K562 (cell line): ENCODE measurements at regions not wholly inside any gene's neighbourhood (a gene's known extent, or its start where the extent isn't known, plus 50 kb on each side); places are given as distances from the start of the nearest gene placed in this dataset.

Experiments
- ATAC-seq: fragments of 200-7000 bp; cut with Tn5 transposase; 3 replicates; pipeline ENCODE4 v1.9.1; 2020; ENCODE audit warnings: moderate library complexity
- BruUV-seq: library from RNA; stranded (reverse); fragments of 400-500 nt; replicated peaks from 2 replicates; lab custom pipeline; 2021; lab: Mats Ljungman, UMichigan
- CTCF ChIA-PET: fragments of 300-600 bp; formaldehyde crosslinking; extraction: SDS; loops from one replicate; lab custom pipeline; 2021; ENCODE audit warnings: low intra/inter-chr PET ratio; lab: Yijun Ruan, JAX
- POLR2A ChIA-PET: fragments of 300-600, 350-650 bp; sonication (Branson Sonifier 250); formaldehyde crosslinking; extraction: SDS; loops from one replicate; lab custom pipeline; 2021; ENCODE audit warnings: antibody characterized with exemption, inconsistent platforms; lab: Yijun Ruan, JAX
- DNase-seq, 4 experiments: peaks; one replicate each; pipeline versions ENCODE4 v3.0.0 to v3.0.0-alpha.2; 2011 to 2018; ENCODE audit warnings: low spot score in 3 of 4, mixed read lengths in 3 of 4; ENCODE audit errors: extremely low read depth in 1 of 4
- FAIRE-seq: peaks from 2 replicates; lab custom pipeline; 2011; peaks lifted over from hg19 to GRCh38; lab: Jason Lieb, UNC
- H2AFZ ChIP-seq: 2 replicates; pipeline ENCODE4 v1.6.0; 2011; ENCODE audit warnings: low read depth, low read length, control low read depth, inconsistent platforms
- H3K27ac ChIP-seq: fragments of 200-600 bp; 3 replicates; pipeline ENCODE4 v1.8.0; 2011; ENCODE audit warnings: low read depth, mild to moderate bottlenecking, control low read depth, inconsistent platforms, low read length, moderate library complexity, mixed read lengths; ENCODE audit errors: extremely low read depth
- H3K27me3 ChIP-seq, 2 experiments: fragments of 300-600 bp in 1 of 2; 2 replicates in 1 of 2; 3 replicates in 1 of 2; pipeline versions ENCODE4 v1.6.0 to v1.8.0; 2011; ENCODE audit warnings: inconsistent platforms in 2 of 2, low read length in 2 of 2, mild to moderate bottlenecking in 1 of 2, mixed read lengths in 1 of 2, moderate library complexity in 1 of 2; ENCODE audit not compliant: control insufficient read depth in 2 of 2, insufficient read depth in 2 of 2
- H3K36me3 ChIP-seq: fragments of 300-600 bp; 3 replicates; pipeline ENCODE4 v1.8.0; 2011; ENCODE audit warnings: mild to moderate bottlenecking, low read length, inconsistent platforms; ENCODE audit not compliant: control insufficient read depth, insufficient read depth
- H3K4me1 ChIP-seq, 2 experiments: fragments of 200-600 bp in 1 of 2; replicated peaks in 1 of 2; 2 replicates in 1 of 2; 3 replicates in 1 of 2; pipeline versions ENCODE4 v1.5.1 to v1.8.0; 2011; ENCODE audit warnings: inconsistent platforms in 2 of 2, low read length in 2 of 2, mild to moderate bottlenecking in 1 of 2, mixed read lengths in 1 of 2, moderate library complexity in 1 of 2; ENCODE audit not compliant: control insufficient read depth in 2 of 2, insufficient read depth in 2 of 2
- H3K4me2 ChIP-seq: 2 replicates; pipeline ENCODE4 v1.6.1; 2011; ENCODE audit warnings: low read length, control low read depth, inconsistent platforms, mixed read lengths; ENCODE audit not compliant: insufficient read depth
- H3K4me3 ChIP-seq: fragments of 200-600 bp; sonication (generic), shearing (Covaris generic); 2 replicates; pipeline ENCODE4 v1.5.1; 2016; ENCODE audit warnings: control low read depth, inconsistent platforms
- H3K79me2 ChIP-seq: fragments of 200-600 bp; 3 replicates; pipeline ENCODE4 v1.8.0; 2011; ENCODE audit warnings: low read length, inconsistent platforms; ENCODE audit not compliant: control insufficient read depth, insufficient read depth
- H3K9ac ChIP-seq, 2 experiments: 2 replicates each; pipeline versions ENCODE4 v1.6.0 to v1.6.1; 2011; ENCODE audit warnings: low read depth in 2 of 2, low read length in 2 of 2, control low read depth in 1 of 2, inconsistent platforms in 1 of 2, mild to moderate bottlenecking in 1 of 2, mixed read lengths in 1 of 2; ENCODE audit not compliant: insufficient read depth in 1 of 2
- H3K9me1 ChIP-seq: one replicate; pipeline ENCODE4 v1.6.0; 2011; ENCODE audit warnings: inconsistent platforms, mild to moderate bottlenecking, low read length, moderate library complexity; ENCODE audit not compliant: control insufficient read depth, insufficient read depth
- H3K9me3 ChIP-seq: replicated peaks from 2 replicates; pipeline ENCODE4 v1.5.1; 2011; ENCODE audit warnings: low read depth, low read length, inconsistent platforms; ENCODE audit not compliant: control insufficient read depth, insufficient read depth
- H4K20me1 ChIP-seq: replicated peaks from 2 replicates; pipeline ENCODE4 v1.6.1; 2011; ENCODE audit warnings: low read length, inconsistent platforms, mixed read lengths; ENCODE audit not compliant: control insufficient read depth, insufficient read depth
- ADNP ChIP-seq: fragments of 200-800 bp; sonication (Bioruptor generic); IDR thresholded peaks from 2 replicates; pipeline ENCODE4 v1.6.1; 2016; ENCODE audit warnings: missing genetic modification characterization, missing compliant biosample characterization
- CEBPG ChIP-seq, 3 experiments: fragments of 200-800 bp in 1 of 3; sonication (Bioruptor generic) in 1 of 3; sonication (generic) in 1 of 3; formaldehyde crosslinking in 1 of 3; IDR thresholded peaks in 2 of 3; conservative IDR thresholded peaks in 1 of 3; 2 replicates each; pipeline versions ENCODE4 v1.6.1 to v1.8.0; 2016 to 2022; ENCODE audit warnings: missing compliant biosample characterization in 2 of 3, missing genetic modification characterization in 2 of 3, mild to moderate bottlenecking in 1 of 3, missing genetic modification reagents in 1 of 3
- GTF2E2 ChIP-seq: fragments of 200-800 bp; sonication (Bioruptor generic); IDR thresholded peaks from 2 replicates; pipeline ENCODE4 v1.6.1; 2016; ENCODE audit warnings: missing genetic modification characterization, missing compliant biosample characterization
- HMGN3 ChIP-seq: IDR thresholded peaks from 2 replicates; pipeline ENCODE4 v1.6.1; 2011; ENCODE audit warnings: borderline replicate concordance, low read depth, mild to moderate bottlenecking, mixed read lengths, low read length; ENCODE audit not compliant: insufficient read length; ENCODE audit errors: extremely low read depth
- KDM5B ChIP-seq: fragments of 200-600 bp; sonication (generic); IDR thresholded peaks from 2 replicates; pipeline ENCODE4 v1.6.1; 2012; ENCODE audit warnings: low read depth, mild to moderate bottlenecking, moderate library complexity, low read length, control low read depth, inconsistent platforms; ENCODE audit not compliant: insufficient replicate concordance
- SIX5 ChIP-seq, 2 experiments: IDR thresholded peaks; 2 replicates each; pipeline ENCODE4 v1.6.1; 2011; ENCODE audit warnings: low read length in 2 of 2, borderline replicate concordance in 1 of 2, low read depth in 1 of 2, mild to moderate bottlenecking in 1 of 2, moderate library complexity in 1 of 2; ENCODE audit not compliant: insufficient read depth in 1 of 2
- SMAD4 ChIP-seq: fragments of 250-450 bp; sonication (Bioruptor Pico); conservative IDR thresholded peaks from 2 replicates; pipeline ENCODE4 v1.8.0; 2021; ENCODE audit warnings: inconsistent platforms, mild to moderate bottlenecking, moderate library complexity
- SNIP1 ChIP-seq: fragments of 450-650 bp; IDR thresholded peaks from 2 replicates; pipeline ENCODE4 v1.7.1; 2017; ENCODE audit warnings: low read depth, mild to moderate bottlenecking
- SRSF3 ChIP-seq: fragments of 200-400 bp; formaldehyde crosslinking; IDR thresholded peaks from 2 replicates; pipeline ENCODE4 v1.6.1; 2016; ENCODE audit warnings: mild to moderate bottlenecking, low read length, moderate library complexity; ENCODE audit not compliant: insufficient read depth
- TCFL5 ChIP-seq: fragments of 250-450 bp; sonication (Bioruptor Pico); conservative IDR thresholded peaks from 2 replicates; pipeline ENCODE4 v1.6.1; 2021; ENCODE audit warnings: mild to moderate bottlenecking, moderate library complexity, matching md5 sums
- ZBTB7A ChIP-seq: IDR thresholded peaks from 2 replicates; pipeline ENCODE4 v1.6.1; 2011; ENCODE audit warnings: low read depth, mild to moderate bottlenecking, low read length, moderate library complexity, borderline replicate concordance; ENCODE audit not compliant: control insufficient read depth
- ZNF224 ChIP-seq: sonication (generic); formaldehyde crosslinking; IDR thresholded peaks from 2 replicates; pipeline ENCODE4 v1.8.0; 2022; ENCODE audit warnings: mild to moderate bottlenecking, missing genetic modification reagents
- ZNF316 ChIP-seq: fragments of 450-650 bp; IDR thresholded peaks from 2 replicates; pipeline ENCODE4 v1.6.1; 2016
- ZNF41 ChIP-seq: fragments of 250-450 bp; sonication (Bioruptor Pico); conservative IDR thresholded peaks from 2 replicates; pipeline ENCODE4 v1.4.0; 2020; ENCODE audit warnings: mild to moderate bottlenecking
- WGBS: fragments of 100-300 bp; shearing (Covaris generic); methylation state at CpG from one replicate; pipeline ENCODE4 v1.1.6; 2016; ENCODE audit warnings: low coverage, mixed read lengths; ENCODE audit not compliant: insufficient coverage; ENCODE audit errors: missing lambda C conversion rate; 5-methylcytosine and 5-hydroxymethylcytosine counted together
- in situ Hi-C: fragments of 300-500 bp; cut with MboI; formaldehyde crosslinking; loops from 4 replicates; pipeline ENCODE4 v1.15.0; 2018; ENCODE audit warnings: inconsistent platforms, mixed read lengths
- intact Hi-C: fragments of 100-400 bp; cut with micrococcal nuclease; formaldehyde crosslinking; loops from 2 replicates; pipeline ENCODE4 v1.14.2; 2022
- TF ChIP-seq, protein P1 (sequence below): fragments of 450-650 bp; formaldehyde crosslinking; IDR thresholded peaks from 2 replicates; pipeline ENCODE4 v1.4.0; 2022; ENCODE audit warnings: missing genetic modification characterization
- TF ChIP-seq, protein P2 (sequence below), 2 experiments: fragments of 250-450 bp in 1 of 2; fragments of 450-650 bp in 1 of 2; sonication (Bioruptor Pico) in 1 of 2; IDR thresholded peaks; 2 replicates each; pipeline versions ENCODE4 v1.6.1 to v1.8.0; 2016 to 2021; ENCODE audit warnings: mild to moderate bottlenecking in 2 of 2, moderate library complexity in 2 of 2, missing compliant biosample characterization in 1 of 2, missing genetic modification characterization in 1 of 2
- TF ChIP-seq, protein P3 (sequence below), 3 experiments: fragments of 200-800 bp in 1 of 3; sonication (Bioruptor generic) in 1 of 3; sonication (generic) in 1 of 3; formaldehyde crosslinking in 1 of 3; IDR thresholded peaks; 2 replicates each; pipeline versions ENCODE4 v1.6.1 to v1.8.0; 2016 to 2022; ENCODE audit warnings: mild to moderate bottlenecking in 2 of 3, missing compliant biosample characterization in 2 of 3, missing genetic modification characterization in 2 of 3, missing genetic modification reagents in 1 of 3

DNA sequence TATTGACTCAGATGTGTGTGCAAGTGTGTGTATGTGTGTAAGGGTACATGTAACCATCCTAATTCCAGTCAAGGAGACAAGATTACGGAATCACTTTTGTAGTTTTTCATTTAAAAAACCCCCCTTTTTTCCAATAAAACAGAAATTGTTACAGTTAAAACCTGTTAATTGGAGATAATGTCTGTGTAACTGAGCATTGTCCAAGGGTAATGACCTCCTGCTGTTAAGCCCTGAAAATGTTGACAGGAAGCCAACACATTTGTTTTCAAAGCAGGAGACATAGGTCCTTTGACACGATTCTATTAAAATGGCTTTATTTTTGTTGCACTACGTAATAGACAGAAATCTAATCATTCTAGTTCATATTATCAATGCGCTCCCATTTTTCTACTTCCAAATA, 457.3 kb upstream of the ARRDC3 start:
- FAIRE-seq = no peak
- Histone ChIP-seq H3K27ac (no peak overlapping the region), H3K4me1 (no peaks in the 10 kb centered on the region)
- in situ Hi-C loops = no loop called here
- TF ChIP-seq, protein P1, sequence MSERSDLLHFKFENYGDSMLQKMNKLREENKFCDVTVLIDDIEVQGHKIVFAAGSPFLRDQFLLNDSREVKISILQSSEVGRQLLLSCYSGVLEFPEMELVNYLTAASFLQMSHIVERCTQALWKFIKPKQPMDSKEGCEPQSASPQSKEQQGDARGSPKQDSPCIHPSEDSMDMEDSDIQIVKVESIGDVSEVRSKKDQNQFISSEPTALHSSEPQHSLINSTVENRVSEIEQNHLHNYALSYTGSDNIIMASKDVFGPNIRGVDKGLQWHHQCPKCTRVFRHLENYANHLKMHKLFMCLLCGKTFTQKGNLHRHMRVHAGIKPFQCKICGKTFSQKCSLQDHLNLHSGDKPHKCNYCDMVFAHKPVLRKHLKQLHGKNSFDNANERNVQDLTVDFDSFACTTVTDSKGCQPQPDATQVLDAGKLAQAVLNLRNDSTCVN (CRISPR knock-in tag) = no peak
- no peak for TF ChIP-seq KDM5B
- no peak for TF ChIP-seq SIX5 (IDR thresholded peaks at IDR 0.05; ENCODE audit: borderline replicate concordance in 1 of 2, insufficient read depth in 1 of 2, low read depth in 1 of 2, low read length in 2 of 2)
- TF ChIP-seq ZNF41 (CRISPR knock-in tag) = no peak
- TF ChIP-seq ZBTB7A = no peak
- TF ChIP-seq, protein P2, sequence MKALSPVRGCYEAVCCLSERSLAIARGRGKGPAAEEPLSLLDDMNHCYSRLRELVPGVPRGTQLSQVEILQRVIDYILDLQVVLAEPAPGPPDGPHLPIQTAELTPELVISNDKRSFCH (CRISPR knock-in tag; IDR thresholded peaks at IDR 0.05) = no peak
- TF ChIP-seq, protein P2 (tag; IDR thresholded peaks at IDR 0.05) = no peak
- no peak for TF ChIP-seq SNIP1
- no peak for TF ChIP-seq HMGN3
- TF ChIP-seq TCFL5 = no peak
- no peak for TF ChIP-seq CEBPG (CRISPR knock-in tag; IDR thresholded peaks at IDR 0.05)
- TF ChIP-seq CEBPG (tag; conservative IDR thresholded peaks at IDR 0.05 in 1 of 2, IDR thresholded peaks at IDR 0.05 in 1 of 2) = no peak
- no peak for TF ChIP-seq SRSF3
- TF ChIP-seq, protein P3, sequence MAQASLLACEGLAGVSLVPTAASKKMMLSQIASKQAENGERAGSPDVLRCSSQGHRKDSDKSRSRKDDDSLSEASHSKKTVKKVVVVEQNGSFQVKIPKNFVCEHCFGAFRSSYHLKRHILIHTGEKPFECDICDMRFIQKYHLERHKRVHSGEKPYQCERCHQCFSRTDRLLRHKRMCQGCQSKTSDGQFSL (CRISPR knock-in tag; IDR thresholded peaks at IDR 0.05) = no peak
- TF ChIP-seq, protein P3 (tag; IDR thresholded peaks at IDR 0.05) = no peak
- no peak for TF ChIP-seq GTF2E2 (tag)
- no peak for TF ChIP-seq ZNF224 (CRISPR knock-in tag)
- TF ChIP-seq ZNF316 = no peak
- TF ChIP-seq SMAD4 (CRISPR knock-in tag) = no peak
- no peak for TF ChIP-seq ADNP (tag)
- TF ChIP-seq, all 486 proteins: peak for 0
- Histone ChIP-seq H3K4me3 (no peak overlapping the region), H3K4me2 (no peak overlapping the region), H3K9me3 (no peaks in the 10 kb centered on the region), H3K36me3 (no peaks in the 10 kb centered on the region), H3K79me2 (no peaks in the 10 kb centered on the region), H2AFZ (no peak overlapping the region), H3K27me3 (no peaks in the 10 kb centered on the region), H4K20me1 (no peaks in the 10 kb centered on the region), H3K9me1 (no peaks in the 10 kb centered on the region), H3K9ac (no peak overlapping the region)
- no TSS peak for BruUV-seq
- POLR2A ChIA-PET = no interaction called here
- ATAC-seq = no peak
- intact Hi-C loops = no loop called here
- CTCF ChIA-PET = no interaction called here
- 1% methylated on average over 4 of the region's 4 CpGs for WGBS
- no peak for DNase-seq
